ENCODE measurements at regions not wholly inside any gene's neighbourhood (a gene's known extent, or its start where the extent isn't known, plus 50 kb on each side); places are given as distances from the start of the nearest gene placed in this dataset.

DNA sequence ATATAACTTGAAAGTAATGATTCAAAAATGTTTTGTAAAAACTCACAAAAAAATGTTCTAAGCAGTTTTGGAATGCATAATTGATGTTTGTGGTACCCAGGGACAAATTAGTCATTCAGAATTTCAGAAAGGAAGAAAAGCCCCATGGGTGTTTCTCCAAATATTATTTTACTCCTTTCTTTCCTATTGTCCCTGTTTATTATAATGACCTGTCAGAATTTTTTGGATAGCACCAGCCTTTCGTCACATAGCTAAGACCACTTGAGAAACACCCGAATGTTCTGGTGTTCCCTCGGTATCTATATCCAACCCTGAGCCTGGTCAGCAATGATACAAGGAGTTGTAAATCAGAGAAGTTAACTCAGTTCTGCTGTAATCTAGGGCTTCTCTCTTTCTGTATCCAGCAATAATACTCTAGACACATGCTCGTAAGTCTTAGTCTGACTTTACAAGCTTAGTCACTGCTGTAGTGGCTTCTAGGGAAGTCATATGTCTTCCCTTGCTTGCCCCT is 64.8 kb upstream of the MEOX2 start:
- no peak overlapping the region for H4K91ac ChIP-seq (ENCODE audit: low read length)
- H2BK120ac ChIP-seq (ENCODE audit: low read depth, low read length): no peak overlapping the region
- H2AFZ ChIP-seq (ENCODE audit: low read depth, low read length): no peak overlapping the region
- H3K4me2 ChIP-seq (ENCODE audit: low read length, poor library complexity, severe bottlenecking): no peak overlapping the region
- no peak overlapping the region for H3K18ac ChIP-seq (ENCODE audit: low read depth in 1 of 2, low read length in 2 of 2)
- H3K27me3 ChIP-seq (ENCODE audit: control insufficient read depth in 1 of 2, insufficient read depth in 1 of 2, low read length in 2 of 2): no peaks in the 10 kb centered on the region
- H2AK5ac ChIP-seq (ENCODE audit: low read length, severe bottlenecking): no peak overlapping the region
- 40% methylated on average over 4 of the region's 4 CpGs for WGBS
- no peaks in the 10 kb centered on the region for H3K79me1 ChIP-seq (replicated peaks; ENCODE audit: low read length, poor library complexity, severe bottlenecking)
- H3K9me3 ChIP-seq (ENCODE audit: control insufficient read depth, low read length): peaks cover 3% of the 10 kb centered on the region
- no peaks in the 10 kb centered on the region for H3K4me1 ChIP-seq (ENCODE audit: control insufficient read depth, insufficient read depth, low read depth, low read length)
- peak overlapping the region in 1 of 2 experiments; percentile 40 for H3K4me3 ChIP-seq (ENCODE audit: insufficient read depth in 1 of 2, low read depth in 1 of 2, low read length in 2 of 2)
- H3K27ac ChIP-seq (ENCODE audit: low read length, poor library complexity, severe bottlenecking): no peak overlapping the region
- no peak overlapping the region for H3K14ac ChIP-seq (ENCODE audit: low read length in 2 of 2)
- no peaks in the 10 kb centered on the region for H3K36me3 ChIP-seq (ENCODE audit: control insufficient read depth in 1 of 2, insufficient read depth in 2 of 2, low read depth in 1 of 2, low read length in 2 of 2)
- H4K8ac ChIP-seq (ENCODE audit: low read length): no peak overlapping the region
- DNase-seq: peak; percentile 29
- peak overlapping the region; percentile 36 for H3K9ac ChIP-seq (ENCODE audit: low read length)
- H2BK12ac ChIP-seq (ENCODE audit: low read length in 2 of 2): no peak overlapping the region
- H3K4ac ChIP-seq (ENCODE audit: low read depth in 1 of 2, low read length in 2 of 2): no peak overlapping the region
- no peak overlapping the region for H3K23ac ChIP-seq (ENCODE audit: low read length in 2 of 2)
- H2BK15ac ChIP-seq (ENCODE audit: low read depth, poor library complexity, severe bottlenecking): no peak overlapping the region
- H2BK5ac ChIP-seq (ENCODE audit: low read depth, low read length, poor library complexity, severe bottlenecking): no peak overlapping the region

DNA sequence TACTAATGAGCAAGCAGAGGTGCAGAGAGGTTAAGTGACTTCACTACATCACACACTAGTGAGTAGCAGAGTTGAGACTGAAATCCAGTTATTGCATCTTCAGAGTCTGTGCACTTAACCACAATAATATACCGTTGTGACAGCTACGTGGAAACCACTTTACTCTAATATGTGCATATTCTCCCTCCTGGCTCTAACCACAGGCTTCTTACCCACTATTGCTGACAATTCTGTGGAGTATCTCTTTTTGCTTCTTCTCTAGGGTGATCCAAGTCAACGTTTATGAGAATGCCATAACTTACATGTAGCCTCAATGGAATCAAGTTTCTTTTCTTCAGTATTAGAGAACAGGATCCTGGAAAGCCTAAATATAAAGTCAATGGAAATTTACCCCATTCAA is 64.2 kb upstream of the MEOX2 start:
- Histone ChIP-seq H2AFZ (ENCODE audit: low read depth, low read length) (no peak overlapping the region), H3K36me3 (ENCODE audit: control insufficient read depth in 1 of 2, insufficient read depth in 2 of 2, low read depth in 1 of 2, low read length in 2 of 2) (no peaks in the 10 kb centered on the region), H2BK120ac (ENCODE audit: low read depth, low read length) (no peak overlapping the region), H2BK5ac (ENCODE audit: low read depth, low read length, poor library complexity, severe bottlenecking) (no peak overlapping the region), H3K9me3 (ENCODE audit: control insufficient read depth, low read length) (peaks cover 2% of the 10 kb centered on the region), H3K4ac (ENCODE audit: low read depth in 1 of 2, low read length in 2 of 2) (no peak overlapping the region), H3K18ac (ENCODE audit: low read depth in 1 of 2, low read length in 2 of 2) (no peak overlapping the region), H3K4me3 (ENCODE audit: insufficient read depth in 1 of 2, low read depth in 1 of 2, low read length in 2 of 2) (no peak overlapping the region), H4K8ac (ENCODE audit: low read length) (no peak overlapping the region), H3K27me3 (ENCODE audit: control insufficient read depth in 1 of 2, insufficient read depth in 1 of 2, low read length in 2 of 2) (no peaks in the 10 kb centered on the region), H4K91ac (ENCODE audit: low read length) (no peak overlapping the region), H2BK15ac (ENCODE audit: low read depth, poor library complexity, severe bottlenecking) (no peak overlapping the region), H2AK5ac (ENCODE audit: low read length, severe bottlenecking) (no peak overlapping the region), H3K4me1 (ENCODE audit: control insufficient read depth, insufficient read depth, low read depth, low read length) (no peaks in the 10 kb centered on the region), H3K4me2 (ENCODE audit: low read length, poor library complexity, severe bottlenecking) (no peak overlapping the region), H3K79me1 (replicated peaks; ENCODE audit: low read length, poor library complexity, severe bottlenecking) (no peaks in the 10 kb centered on the region), H3K23ac (ENCODE audit: low read length in 2 of 2) (no peak overlapping the region), H3K14ac (ENCODE audit: low read length in 2 of 2) (no peak overlapping the region), H2BK12ac (ENCODE audit: low read length in 2 of 2) (no peak overlapping the region), H3K27ac (ENCODE audit: low read length, poor library complexity, severe bottlenecking) (no peak overlapping the region), H3K9ac (ENCODE audit: low read length) (no peak overlapping the region)
- DNase-seq: peak; percentile 9
- 55% methylated on average over 2 of the region's 3 CpGs for WGBS

DNA sequence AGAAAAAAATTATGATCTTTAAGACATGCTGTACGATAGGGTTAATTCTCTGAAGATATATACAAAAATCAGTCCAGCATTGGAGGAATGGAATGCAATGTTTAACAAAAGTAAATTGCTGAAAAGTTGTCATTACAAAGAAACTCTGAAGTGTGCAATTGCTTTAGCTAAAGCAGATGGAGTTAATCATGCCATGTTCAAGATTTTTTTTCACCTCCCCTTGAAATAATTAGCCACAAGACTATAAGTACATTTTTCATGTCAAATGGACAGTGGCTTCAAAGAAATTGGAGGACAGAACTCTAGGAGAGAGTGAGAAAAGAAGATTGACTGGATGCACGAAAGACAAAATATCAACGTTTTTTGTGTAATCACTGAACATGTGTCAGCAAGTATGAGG is 63.1 kb upstream of the MEOX2 start:
- no peaks in the 10 kb centered on the region for H3K4me1 ChIP-seq (ENCODE audit: control insufficient read depth, insufficient read depth, low read depth, low read length)
- no peak overlapping the region for H3K18ac ChIP-seq (ENCODE audit: low read depth in 1 of 2, low read length in 2 of 2)
- H3K14ac ChIP-seq (ENCODE audit: low read length in 2 of 2): no peak overlapping the region
- H3K9me3 ChIP-seq (ENCODE audit: control insufficient read depth, low read length): no peaks in the 10 kb centered on the region
- no peak overlapping the region for H3K4me2 ChIP-seq (ENCODE audit: low read length, poor library complexity, severe bottlenecking)
- 83% methylated on average over 3 of the region's 3 CpGs for WGBS
- H3K4me3 ChIP-seq (ENCODE audit: insufficient read depth in 1 of 2, low read depth in 1 of 2, low read length in 2 of 2): no peak overlapping the region
- no peak for DNase-seq
- no peak overlapping the region for H2AK5ac ChIP-seq (ENCODE audit: low read length, severe bottlenecking)
- H2BK15ac ChIP-seq (ENCODE audit: low read depth, poor library complexity, severe bottlenecking): no peak overlapping the region
- H3K27ac ChIP-seq (ENCODE audit: low read length, poor library complexity, severe bottlenecking): no peak overlapping the region
- H2BK120ac ChIP-seq (ENCODE audit: low read depth, low read length): no peak overlapping the region
- H3K4ac ChIP-seq (ENCODE audit: low read depth in 1 of 2, low read length in 2 of 2): no peak overlapping the region
- no peak overlapping the region for H3K23ac ChIP-seq (ENCODE audit: low read length in 2 of 2)
- no peak overlapping the region for H3K9ac ChIP-seq (ENCODE audit: low read length)
- no peaks in the 10 kb centered on the region for H3K36me3 ChIP-seq (ENCODE audit: control insufficient read depth in 1 of 2, insufficient read depth in 2 of 2, low read depth in 1 of 2, low read length in 2 of 2)
- H4K91ac ChIP-seq (ENCODE audit: low read length): no peak overlapping the region
- no peak overlapping the region for H2BK12ac ChIP-seq (ENCODE audit: low read length in 2 of 2)
- no peak overlapping the region for H4K8ac ChIP-seq (ENCODE audit: low read length)
- no peak overlapping the region for H2BK5ac ChIP-seq (ENCODE audit: low read depth, low read length, poor library complexity, severe bottlenecking)
- H3K79me1 ChIP-seq (replicated peaks; ENCODE audit: low read length, poor library complexity, severe bottlenecking): no peaks in the 10 kb centered on the region
- H2AFZ ChIP-seq (ENCODE audit: low read depth, low read length): no peak overlapping the region
- no peaks in the 10 kb centered on the region for H3K27me3 ChIP-seq (ENCODE audit: control insufficient read depth in 1 of 2, insufficient read depth in 1 of 2, low read length in 2 of 2)

DNA sequence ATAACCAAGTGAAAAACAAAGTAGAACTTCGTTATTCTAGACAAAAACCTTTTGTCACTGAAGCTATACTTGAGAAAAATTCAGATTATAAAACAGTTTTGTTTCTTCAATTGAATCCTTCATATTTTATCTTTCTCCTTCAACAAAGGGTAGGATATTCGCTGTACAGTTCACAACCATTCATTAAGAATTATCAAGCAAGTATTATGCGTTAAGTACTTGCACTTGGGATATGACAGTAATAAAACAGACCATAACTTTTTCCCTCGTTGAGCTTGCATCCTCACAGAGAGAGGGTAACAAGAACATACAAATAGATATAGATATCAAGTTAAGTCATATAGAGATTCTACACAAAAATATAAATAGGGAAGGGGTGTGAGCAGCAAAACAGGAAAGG is 61.2 kb upstream of the MEOX2 start:
- H2BK5ac ChIP-seq (ENCODE audit: low read depth, low read length, poor library complexity, severe bottlenecking): no peak overlapping the region
- no peak overlapping the region for H4K8ac ChIP-seq (ENCODE audit: low read length)
- no peak for DNase-seq
- H3K4me1 ChIP-seq (ENCODE audit: control insufficient read depth, insufficient read depth, low read depth, low read length): no peaks in the 10 kb centered on the region
- H3K18ac ChIP-seq (ENCODE audit: low read depth in 1 of 2, low read length in 2 of 2): no peak overlapping the region
- H2AFZ ChIP-seq (ENCODE audit: low read depth, low read length): no peak overlapping the region
- no peak overlapping the region for H3K4me3 ChIP-seq (ENCODE audit: insufficient read depth in 1 of 2, low read depth in 1 of 2, low read length in 2 of 2)
- H2BK120ac ChIP-seq (ENCODE audit: low read depth, low read length): no peak overlapping the region
- H4K91ac ChIP-seq (ENCODE audit: low read length): no peak overlapping the region
- H3K14ac ChIP-seq (ENCODE audit: low read length in 2 of 2): no peak overlapping the region
- H3K23ac ChIP-seq (ENCODE audit: low read length in 2 of 2): no peak overlapping the region
- H3K9me3 ChIP-seq (ENCODE audit: control insufficient read depth, low read length): no peaks in the 10 kb centered on the region
- no peak overlapping the region for H2BK15ac ChIP-seq (ENCODE audit: low read depth, poor library complexity, severe bottlenecking)
- no peak overlapping the region for H3K9ac ChIP-seq (ENCODE audit: low read length)
- 100% methylated on average over 2 of the region's 4 CpGs for WGBS
- no peak overlapping the region for H2AK5ac ChIP-seq (ENCODE audit: low read length, severe bottlenecking)
- no peaks in the 10 kb centered on the region for H3K79me1 ChIP-seq (replicated peaks; ENCODE audit: low read length, poor library complexity, severe bottlenecking)
- H3K27me3 ChIP-seq (ENCODE audit: control insufficient read depth in 1 of 2, insufficient read depth in 1 of 2, low read length in 2 of 2): no peaks in the 10 kb centered on the region
- H3K4me2 ChIP-seq (ENCODE audit: low read length, poor library complexity, severe bottlenecking): no peak overlapping the region
- H3K27ac ChIP-seq (ENCODE audit: low read length, poor library complexity, severe bottlenecking): no peak overlapping the region
- no peak overlapping the region for H2BK12ac ChIP-seq (ENCODE audit: low read length in 2 of 2)
- H3K36me3 ChIP-seq (ENCODE audit: control insufficient read depth in 1 of 2, insufficient read depth in 2 of 2, low read depth in 1 of 2, low read length in 2 of 2): no peaks in the 10 kb centered on the region
- no peak overlapping the region for H3K4ac ChIP-seq (ENCODE audit: low read depth in 1 of 2, low read length in 2 of 2)

All from mesenchymal stem cell (in vitro differentiated cells and primary cell).